Naive thymus-derived CD4-positive, alpha-beta T cell (primary cell): ENCODE measurements at regions not wholly inside any gene's neighbourhood (a gene's known extent, or its start where the extent isn't known, plus 50 kb on each side); places are given as distances from the start of the nearest gene placed in this dataset.

Experiments used
- ATAC-seq: fragments of 150-1000 bp; cut with Tn5 transposase; 2 replicates; pipeline ENCODE4 v1.10.0; 2021; ENCODE audit warnings: mild to moderate bottlenecking, moderate library complexity
- CTCF ChIA-PET: fragments of 350-600 bp; sonication (Branson Sonifier 250); formaldehyde crosslinking; loops from one replicate; lab custom pipeline; 2021; ENCODE audit warnings: antibody characterized with exemption; lab: Charles Lee
- POLR2A ChIA-PET: fragments of 350-600 bp; sonication (Branson Sonifier 250); formaldehyde crosslinking; loops from one replicate; lab custom pipeline; 2021; ENCODE audit warnings: antibody characterized with exemption, inconsistent platforms; lab: Charles Lee
- DNase-seq, 9 donors: peaks; one replicate each; pipeline versions ENCODE4 v3.0.0 to v3.0.0-alpha.2; 2020 to 2022; ENCODE audit warnings: mixed read lengths in 1 of 9
- H3K27ac ChIP-seq: one replicate; pipeline ENCODE4 v1.7.0; 2013; ENCODE audit warnings: mild to moderate bottlenecking, low read depth, low read length, moderate library complexity
- H3K27me3 ChIP-seq, 2 donors: one replicate each; pipeline ENCODE4 v1.7.0; 2013; ENCODE audit warnings: low read length in 2 of 2, mild to moderate bottlenecking in 2 of 2, moderate library complexity in 2 of 2; ENCODE audit not compliant: control insufficient read depth in 2 of 2, insufficient read depth in 2 of 2
- H3K36me3 ChIP-seq, 3 experiments: 1 replicate in 2 of 3; 2 replicates in 1 of 3; pipeline ENCODE4 v1.7.0; 2013; ENCODE audit warnings: low read length in 3 of 3, mild to moderate bottlenecking in 3 of 3, moderate library complexity in 1 of 3; ENCODE audit not compliant: insufficient read depth in 3 of 3, control insufficient read depth in 2 of 3
- H3K4me1 ChIP-seq, 2 donors: one replicate each; pipeline ENCODE4 v1.7.0; 2013; ENCODE audit warnings: low read length in 2 of 2, mild to moderate bottlenecking in 2 of 2, moderate library complexity in 1 of 2; ENCODE audit not compliant: control insufficient read depth in 2 of 2, insufficient read depth in 2 of 2
- H3K4me3 ChIP-seq: 2 replicates; pipeline ENCODE4 v1.7.0; 2013; ENCODE audit warnings: mild to moderate bottlenecking, low read length
- H3K9me3 ChIP-seq, 3 experiments: 1 replicate in 2 of 3; 2 replicates in 1 of 3; pipeline ENCODE4 v1.7.0; 2013; ENCODE audit warnings: low read length in 3 of 3; ENCODE audit not compliant: control insufficient read depth in 2 of 3
- H3K27ac Mint-ChIP-seq, 9 donors: one replicate each; pipeline ENCODE4 v1.8.0; 2020 to 2022; ENCODE audit warnings: mixed read lengths in 9 of 9, mild to moderate bottlenecking in 8 of 9, moderate library complexity in 5 of 9, inconsistent platforms in 2 of 9
- H3K27me3 Mint-ChIP-seq, 5 donors: one replicate each; pipeline ENCODE4 v1.8.0; 2021 to 2022; ENCODE audit warnings: mixed read lengths in 5 of 5, mild to moderate bottlenecking in 1 of 5
- H3K36me3 Mint-ChIP-seq, 5 donors: one replicate each; pipeline ENCODE4 v1.8.0; 2020 to 2022; ENCODE audit warnings: mixed read lengths in 5 of 5, mild to moderate bottlenecking in 3 of 5, inconsistent platforms in 1 of 5
- H3K4me1 Mint-ChIP-seq, 7 donors: one replicate each; pipeline ENCODE4 v1.8.0; 2020 to 2022; ENCODE audit warnings: mixed read lengths in 7 of 7, mild to moderate bottlenecking in 3 of 7, inconsistent platforms in 1 of 7
- H3K4me3 Mint-ChIP-seq, 10 donors: one replicate each; pipeline ENCODE4 v1.8.0; 2020 to 2022; ENCODE audit warnings: mild to moderate bottlenecking in 10 of 10, mixed read lengths in 10 of 10, moderate library complexity in 6 of 10, inconsistent platforms in 2 of 10
- H3K9me3 Mint-ChIP-seq, 11 donors: one replicate each; pipeline ENCODE4 v1.8.0; 2020 to 2022; ENCODE audit warnings: mixed read lengths in 11 of 11, mild to moderate bottlenecking in 4 of 11, inconsistent platforms in 1 of 11, moderate library complexity in 1 of 11
- intact Hi-C, 2 donors: fragments of 100-400 bp; cut with micrococcal nuclease; formaldehyde crosslinking; loops; one replicate each; pipeline ENCODE4 v1.15.1; 2023

GRCh38 chr9:18052060-18052459 lies 421.9 kb upstream of the ADAMTSL1 start:
- intact Hi-C loops, result no loop called here
- Mint-ChIP-seq H3K27me3 (no peaks in the 10 kb centered on the region), H3K9me3 (peaks cover 0 to 10% (median 1%) of the 10 kb centered on the region in 11 donors), H3K4me3 (no peak overlapping the region), H3K4me1 (no peaks in the 10 kb centered on the region), H3K27ac (no peak overlapping the region), H3K36me3 (no peaks in the 10 kb centered on the region)
- ChIA-PET CTCF (no interaction called here), POLR2A (no interaction called here)
- no peak for DNase-seq
- Histone ChIP-seq H3K36me3 (no peaks in the 10 kb centered on the region), H3K27me3 (no peaks in the 10 kb centered on the region), H3K9me3 (no peaks in the 10 kb centered on the region), H3K4me1 (no peaks in the 10 kb centered on the region), H3K4me3 (no peak overlapping the region), H3K27ac (no peak overlapping the region)
- ATAC-seq, result no peak

- ATAC-seq (no peak), DNase-seq (no peak)
- Mint-ChIP-seq H3K36me3 (no peaks in the 10 kb centered on the region), H3K27ac (no peak overlapping the region), H3K4me3 (no peak overlapping the region), H3K27me3 (no peaks in the 10 kb centered on the region), H3K9me3 (peaks cover 0 to 11% (median 0%) of the 10 kb centered on the region in 11 donors), H3K4me1 (no peaks in the 10 kb centered on the region)
- CTCF ChIA-PET, result no interaction called here
- intact Hi-C loops, result no loop called here
- no peak overlapping the region for H3K27ac ChIP-seq
- POLR2A ChIA-PET, result no interaction called here
- no peaks in the 10 kb centered on the region for H3K27me3 ChIP-seq
- H3K9me3 ChIP-seq, result no peaks in the 10 kb centered on the region
- no peaks in the 10 kb centered on the region for H3K4me1 ChIP-seq
- no peaks in the 10 kb centered on the region for H3K36me3 ChIP-seq
- no peak overlapping the region for H3K4me3 ChIP-seq
These were observed 417.5 kb upstream of the ADAMTSL1 start for GRCh38 chr9:18056269-18056992.

GRCh38 chr9:18056993-18057369 lies 417.0 kb upstream of the ADAMTSL1 start:
- POLR2A ChIA-PET, result no interaction called here
- H3K27ac Mint-ChIP-seq, result no peak overlapping the region
- CTCF ChIA-PET, result no interaction called here
- H3K27me3 Mint-ChIP-seq, result no peaks in the 10 kb centered on the region
- H3K4me1 Mint-ChIP-seq, result no peaks in the 10 kb centered on the region
- intact Hi-C loops, result no loop called here
- no peaks in the 10 kb centered on the region for H3K36me3 Mint-ChIP-seq
- DNase-seq (no peak), ATAC-seq (no peak)
- H3K36me3 ChIP-seq, result no peaks in the 10 kb centered on the region
- no peak overlapping the region for H3K27ac ChIP-seq
- H3K4me1 ChIP-seq, result no peaks in the 10 kb centered on the region
- H3K9me3 ChIP-seq, result no peaks in the 10 kb centered on the region
- H3K4me3 Mint-ChIP-seq, result no peak overlapping the region
- H3K4me3 ChIP-seq, result no peak overlapping the region
- H3K27me3 ChIP-seq, result no peaks in the 10 kb centered on the region
- H3K9me3 Mint-ChIP-seq, result peaks cover 0 to 11% (median 0%) of the 10 kb centered on the region in 11 donors

- no peaks in the 10 kb centered on the region for H3K9me3 ChIP-seq
- no peaks in the 10 kb centered on the region for H3K36me3 ChIP-seq
- H3K4me1 Mint-ChIP-seq, result no peaks in the 10 kb centered on the region
- ChIA-PET POLR2A (no interaction called here), CTCF (no interaction called here)
- ATAC-seq, result no peak
- intact Hi-C loops, result no loop called here
- H3K27me3 ChIP-seq, result no peaks in the 10 kb centered on the region
- H3K27ac ChIP-seq, result no peak overlapping the region
- peaks cover 0 to 8% (median 0%) of the 10 kb centered on the region in 11 donors for H3K9me3 Mint-ChIP-seq
- H3K36me3 Mint-ChIP-seq, result no peaks in the 10 kb centered on the region
- no peaks in the 10 kb centered on the region for H3K4me1 ChIP-seq
- H3K27ac Mint-ChIP-seq, result no peak overlapping the region
- H3K4me3 ChIP-seq, result no peak overlapping the region
- no peak overlapping the region for H3K4me3 Mint-ChIP-seq
- H3K27me3 Mint-ChIP-seq, result peaks cover 0 to 4% (median 0%) of the 10 kb centered on the region in 5 donors
- DNase-seq, result no peak
These were observed 415.1 kb upstream of the ADAMTSL1 start for GRCh38 chr9:18058564-18059442.

GRCh38 chr9:18059447-18059846 lies 414.5 kb upstream of the ADAMTSL1 start:
- ChIA-PET CTCF (no interaction called here), POLR2A (no interaction called here)
- Histone ChIP-seq H3K4me3 (no peak overlapping the region), H3K27ac (no peak overlapping the region), H3K4me1 (no peaks in the 10 kb centered on the region), H3K27me3 (no peaks in the 10 kb centered on the region), H3K36me3 (no peaks in the 10 kb centered on the region), H3K9me3 (no peaks in the 10 kb centered on the region)
- Mint-ChIP-seq H3K9me3 (peaks cover 0 to 8% (median 0%) of the 10 kb centered on the region in 11 donors), H3K4me3 (no peak overlapping the region), H3K27me3 (peaks cover 0 to 5% (median 4%) of the 10 kb centered on the region in 5 donors), H3K4me1 (no peaks in the 10 kb centered on the region), H3K27ac (no peak overlapping the region), H3K36me3 (no peaks in the 10 kb centered on the region)
- intact Hi-C loops, result no loop called here
- ATAC-seq (no peak), DNase-seq (no peak)

GRCh38 chr9:18060269-18060934 lies 413.6 kb upstream of the ADAMTSL1 start:
- no peaks in the 10 kb centered on the region for H3K36me3 ChIP-seq
- Mint-ChIP-seq H3K9me3 (peaks cover 0 to 8% (median 3%) of the 10 kb centered on the region in 11 donors), H3K4me1 (no peaks in the 10 kb centered on the region), H3K4me3 (no peak overlapping the region), H3K27ac (no peak overlapping the region), H3K36me3 (no peaks in the 10 kb centered on the region), H3K27me3 (peaks cover 0 to 8% (median 4%) of the 10 kb centered on the region in 5 donors)
- no peaks in the 10 kb centered on the region for H3K9me3 ChIP-seq
- H3K27ac ChIP-seq, result no peak overlapping the region
- DNase-seq, result no peak
- ChIA-PET CTCF (no interaction called here), POLR2A (no interaction called here)
- intact Hi-C loops, result no loop called here
- no peak overlapping the region for H3K4me3 ChIP-seq
- ATAC-seq, result no peak
- no peaks in the 10 kb centered on the region for H3K4me1 ChIP-seq
- H3K27me3 ChIP-seq, result no peaks in the 10 kb centered on the region
